HCT116 (cell line): ENCODE measurements at regions not wholly inside any gene's neighbourhood (a gene's known extent, or its start where the extent isn't known, plus 50 kb on each side); places are given as distances from the start of the nearest gene placed in this dataset.

Source experiments
- ATAC-seq: fragments of 200-7000 bp; cut with Tn5 transposase; 2 replicates; pipeline ENCODE4 v1.9.1; 2020; ENCODE audit warnings: mild to moderate bottlenecking, moderate library complexity
- BruUV-seq: library from RNA; stranded (reverse); fragments of 400-500 nt; replicated peaks from 2 replicates; lab custom pipeline; 2021; lab: Mats Ljungman, UMichigan
- CTCF ChIA-PET: fragments of 300-600 bp; sonication (Branson Sonifier 250); formaldehyde crosslinking; loops from one replicate; lab custom pipeline; 2021; ENCODE audit warnings: antibody characterized with exemption; lab: Charles Lee
- POLR2A ChIA-PET: fragments of 300-600, 350-600 bp; sonication (Branson Sonifier 250); formaldehyde crosslinking; loops from one replicate; lab custom pipeline; 2021; ENCODE audit warnings: antibody characterized with exemption; lab: Charles Lee
- RAD21 ChIA-PET, 2 experiments: fragments of 300-600 bp; sonication (Branson Sonifier 250); formaldehyde crosslinking; loops; one replicate each; lab custom pipeline; 2023; ENCODE audit warnings: low total read pairs in 2 of 2; ENCODE audit not compliant: uncharacterized antibody in 2 of 2, unreplicated experiment in 2 of 2, low non-redundant PET in 1 of 2; lab: Charles Lee
- DNase-seq: peaks from one replicate; pipeline ENCODE4 v3.0.0-alpha.2; 2010; ENCODE audit warnings: low read depth, low spot score
- H2AFZ ChIP-seq: fragments of 200-600 bp; shearing (Covaris generic), sonication (generic); 2 replicates; pipeline ENCODE4 v1.6.1; 2017; ENCODE audit warnings: low read depth, mixed run types, mixed read lengths, antibody characterized with exemption, low read length; ENCODE audit not compliant: poor library complexity, severe bottlenecking
- H3K27ac ChIP-seq: 2 replicates; pipeline ENCODE4 v1.5.1; 2012; ENCODE audit warnings: low read depth, low read length
- H3K27me3 ChIP-seq: fragments of 200-600 bp; sonication (generic); 2 replicates; pipeline ENCODE4 v1.6.1; 2016; ENCODE audit warnings: mixed run types, low read length, mixed read lengths; ENCODE audit not compliant: insufficient read depth
- H3K36me3 ChIP-seq, 2 experiments: fragments of 200-500 bp in 1 of 2; fragments of 200-600 bp in 1 of 2; sonication (Bioruptor generic) in 1 of 2; sonication (generic) in 1 of 2; 2 replicates each; pipeline versions ENCODE4 v1.5.1 to v1.6.1; 2014 to 2016; ENCODE audit warnings: low read length in 2 of 2, inconsistent platforms in 1 of 2, mixed read lengths in 1 of 2, mixed run types in 1 of 2; ENCODE audit not compliant: insufficient read depth in 2 of 2, control insufficient read depth in 1 of 2
- H3K4me1 ChIP-seq, 2 experiments: fragments of 200-600 bp in 1 of 2; sonication (generic) in 1 of 2; 2 replicates each; pipeline versions ENCODE4 v1.5.1 to v1.6.1; 2012 to 2017; ENCODE audit warnings: low read length in 2 of 2, inconsistent platforms in 1 of 2, mild to moderate bottlenecking in 1 of 2, mixed read lengths in 1 of 2, mixed run types in 1 of 2, moderate library complexity in 1 of 2; ENCODE audit not compliant: insufficient read depth in 2 of 2, control insufficient read depth in 1 of 2
- H3K4me2 ChIP-seq: fragments of 200-600 bp; sonication (generic); 2 replicates; pipeline ENCODE4 v1.6.1; 2017; ENCODE audit warnings: mixed run types, low read length, mixed read lengths
- H3K4me3 ChIP-seq, 2 experiments: fragments of 200-600 bp in 1 of 2; sonication (generic) in 1 of 2; replicated peaks in 1 of 2; 2 replicates each; pipeline ENCODE4 v1.5.1; 2011 to 2016; ENCODE audit warnings: low read length in 2 of 2, control low read depth in 1 of 2, low read depth in 1 of 2, mild to moderate bottlenecking in 1 of 2, mixed read lengths in 1 of 2, mixed run types in 1 of 2
- H3K79me2 ChIP-seq: fragments of 200-600 bp; sonication (generic); 2 replicates; pipeline ENCODE4 v1.6.1; 2017; ENCODE audit warnings: mild to moderate bottlenecking, mixed run types, low read length, moderate library complexity, mixed read lengths; ENCODE audit not compliant: insufficient read depth
- H3K9ac ChIP-seq: fragments of 200-600 bp; sonication (generic); 2 replicates; pipeline ENCODE4 v1.6.1; 2016; ENCODE audit warnings: low read length, mixed read lengths
- H3K9me2 ChIP-seq: fragments of 200-600 bp; sonication (generic), shearing (Covaris generic); 2 replicates; pipeline ENCODE4 v1.6.1; 2017; ENCODE audit warnings: mixed run types, mild to moderate bottlenecking, moderate library complexity; ENCODE audit not compliant: insufficient read depth
- H3K9me3 ChIP-seq, 2 experiments: fragments of 200-500 bp in 1 of 2; fragments of 200-600 bp in 1 of 2; sonication (Bioruptor generic) in 1 of 2; sonication (generic) in 1 of 2; 2 replicates each; pipeline ENCODE4 v1.6.1; 2014 to 2017; ENCODE audit warnings: low read length in 2 of 2, mixed read lengths in 2 of 2, inconsistent platforms in 1 of 2, low read depth in 1 of 2, mild to moderate bottlenecking in 1 of 2, mixed run types in 1 of 2, moderate library complexity in 1 of 2; ENCODE audit not compliant: control insufficient read depth in 1 of 2, insufficient read depth in 1 of 2
- H4K20me1 ChIP-seq: fragments of 200-600 bp; sonication (generic), shearing (Covaris generic); 2 replicates; pipeline ENCODE4 v1.6.1; 2017; ENCODE audit warnings: mixed run types, mild to moderate bottlenecking, moderate library complexity; ENCODE audit not compliant: insufficient read depth
- CEBPB ChIP-seq: IDR thresholded peaks from 2 replicates; pipeline ENCODE4 v1.6.1; 2012; ENCODE audit warnings: low read depth
- EGR1 ChIP-seq: IDR thresholded peaks from 2 replicates; pipeline ENCODE4 v1.6.1; 2012; ENCODE audit warnings: low read depth
- ELF1 ChIP-seq: IDR thresholded peaks from 2 replicates; pipeline ENCODE4 v1.6.1; 2012; ENCODE audit warnings: low read depth, borderline replicate concordance
- EZH2phosphoT487 ChIP-seq: fragments of 200-600 bp; IDR thresholded peaks from 2 replicates; pipeline ENCODE4 v1.6.1; 2018; ENCODE audit warnings: antibody characterized with exemption, borderline replicate concordance
- POLR2A ChIP-seq: IDR thresholded peaks from 2 replicates; pipeline ENCODE4 v1.7.0; 2011; ENCODE audit warnings: borderline replicate concordance; ENCODE audit not compliant: insufficient read depth, insufficient read length; ENCODE audit errors: extremely low read depth
- RAD21 ChIP-seq: IDR thresholded peaks from 2 replicates; pipeline ENCODE4 v1.6.1; 2012; ENCODE audit warnings: low read depth, mild to moderate bottlenecking
- SP1 ChIP-seq: IDR thresholded peaks from 2 replicates; pipeline ENCODE4 v1.6.1; 2012; ENCODE audit warnings: low read depth
- intact Hi-C: fragments of 100-400 bp; cut with micrococcal nuclease; formaldehyde crosslinking; loops from 2 replicates; pipeline ENCODE4 v1.10.0; 2022
- TF ChIP-seq, protein P1 (sequence below): IDR thresholded peaks from 2 replicates; pipeline ENCODE4 v1.6.1; 2012
- TF ChIP-seq, protein P2 (sequence below): IDR thresholded peaks from 2 replicates; pipeline ENCODE4 v1.6.1; 2011; ENCODE audit warnings: mild to moderate bottlenecking, low read length, moderate library complexity; ENCODE audit not compliant: insufficient replicate concordance; ENCODE audit errors: extremely low read depth
- TF ChIP-seq, protein P3 (sequence below): IDR thresholded peaks from 2 replicates; pipeline ENCODE4 v1.6.1; 2012; ENCODE audit warnings: low read depth

DNA sequence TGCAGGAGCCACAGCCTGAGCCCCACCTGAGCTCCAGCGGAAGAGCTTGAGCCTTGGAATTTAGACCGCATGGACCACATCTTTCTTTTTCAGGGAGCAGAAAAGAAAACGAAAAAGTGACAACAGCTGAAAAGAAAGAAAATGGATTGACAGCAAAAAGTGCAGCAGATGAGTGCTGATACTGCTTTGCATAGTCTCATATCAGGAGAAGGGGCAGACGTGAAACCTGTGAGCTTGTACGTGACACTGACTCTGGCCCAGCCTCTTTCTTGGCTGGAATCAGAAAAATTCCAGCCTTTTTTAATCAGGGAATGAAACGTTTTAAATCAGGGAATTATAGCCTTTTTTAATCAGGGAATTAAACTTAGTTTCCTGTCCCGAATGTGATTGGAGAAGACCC, 1296.5 kb downstream of the TMEM121 start:
- POLR2A ChIA-PET: no interaction called here

DNA sequence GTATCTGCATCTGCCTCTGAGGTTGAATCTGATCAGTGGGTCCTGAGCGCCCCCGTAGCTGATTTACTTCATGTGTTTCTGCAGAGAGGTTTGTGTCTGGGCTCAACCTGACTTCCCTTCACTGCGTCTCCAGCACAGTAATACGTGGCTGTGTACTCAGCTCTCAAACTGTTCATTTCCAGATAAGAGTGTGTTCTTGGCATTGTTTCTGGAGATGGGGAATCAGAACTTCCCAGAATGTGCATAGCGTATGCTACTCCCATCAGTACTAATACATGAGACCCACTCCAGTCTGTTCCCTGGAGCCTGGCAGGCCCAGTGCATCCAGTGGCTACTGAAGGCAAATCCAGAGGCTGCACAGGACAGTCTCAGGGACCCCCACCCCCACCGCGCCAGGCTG, 1297.2 kb downstream of the TMEM121 start:
- RAD21 ChIA-PET: no interaction called here

More for the DNA sequence above, 1296.5 kb downstream of the TMEM121 start:
- DNase-seq (no peak), ATAC-seq (no peak)
- Histone ChIP-seq H3K4me2 (no peak overlapping the region), H2AFZ (no peak overlapping the region), H3K9me2 (no peaks in the 10 kb centered on the region), H3K36me3 (no peaks in the 10 kb centered on the region), H3K4me3 (no peak overlapping the region), H3K27me3 (no peaks in the 10 kb centered on the region), H3K4me1 (no peaks in the 10 kb centered on the region), H3K9ac (no peak overlapping the region), H3K9me3 (peaks cover 0 to 20% of the 10 kb centered on the region in 2 experiments; a peak in 2 of 4 replicates), H3K27ac (no peak overlapping the region), H3K79me2 (no peaks in the 10 kb centered on the region), H4K20me1 (no peaks in the 10 kb centered on the region)
- intact Hi-C loops: no loop called here
- BruUV-seq: no TSS peak
- ChIA-PET CTCF (no interaction called here), RAD21 (no interaction called here)
- no peak for TF ChIP-seq EGR1
- TF ChIP-seq SP1: no peak
- TF ChIP-seq, protein P1, sequence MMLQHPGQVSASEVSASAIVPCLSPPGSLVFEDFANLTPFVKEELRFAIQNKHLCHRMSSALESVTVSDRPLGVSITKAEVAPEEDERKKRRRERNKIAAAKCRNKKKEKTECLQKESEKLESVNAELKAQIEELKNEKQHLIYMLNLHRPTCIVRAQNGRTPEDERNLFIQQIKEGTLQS: no peak

More for the DNA sequence above, 1297.2 kb downstream of the TMEM121 start:
- peaks cover 0 to 19% of the 10 kb centered on the region in 2 experiments; a peak in 2 of 4 replicates for H3K9me3 ChIP-seq
- H3K27me3 ChIP-seq: no peaks in the 10 kb centered on the region
- H3K27ac ChIP-seq: no peak overlapping the region
- BruUV-seq: no TSS peak
- no peak overlapping the region for H3K4me2 ChIP-seq
- H2AFZ ChIP-seq: no peak overlapping the region
- intact Hi-C loops: no loop called here
- CTCF ChIA-PET: no interaction called here
- H4K20me1 ChIP-seq: no peaks in the 10 kb centered on the region
- POLR2A ChIA-PET: no interaction called here
- H3K9me2 ChIP-seq: no peaks in the 10 kb centered on the region
- H3K9ac ChIP-seq: no peak overlapping the region
- H3K79me2 ChIP-seq: no peaks in the 10 kb centered on the region
- TF ChIP-seq SP1: no peak
- TF ChIP-seq CEBPB: no peak
- no peak for TF ChIP-seq EZH2phosphoT487
- no peak for TF ChIP-seq RAD21
- TF ChIP-seq, protein P2, sequence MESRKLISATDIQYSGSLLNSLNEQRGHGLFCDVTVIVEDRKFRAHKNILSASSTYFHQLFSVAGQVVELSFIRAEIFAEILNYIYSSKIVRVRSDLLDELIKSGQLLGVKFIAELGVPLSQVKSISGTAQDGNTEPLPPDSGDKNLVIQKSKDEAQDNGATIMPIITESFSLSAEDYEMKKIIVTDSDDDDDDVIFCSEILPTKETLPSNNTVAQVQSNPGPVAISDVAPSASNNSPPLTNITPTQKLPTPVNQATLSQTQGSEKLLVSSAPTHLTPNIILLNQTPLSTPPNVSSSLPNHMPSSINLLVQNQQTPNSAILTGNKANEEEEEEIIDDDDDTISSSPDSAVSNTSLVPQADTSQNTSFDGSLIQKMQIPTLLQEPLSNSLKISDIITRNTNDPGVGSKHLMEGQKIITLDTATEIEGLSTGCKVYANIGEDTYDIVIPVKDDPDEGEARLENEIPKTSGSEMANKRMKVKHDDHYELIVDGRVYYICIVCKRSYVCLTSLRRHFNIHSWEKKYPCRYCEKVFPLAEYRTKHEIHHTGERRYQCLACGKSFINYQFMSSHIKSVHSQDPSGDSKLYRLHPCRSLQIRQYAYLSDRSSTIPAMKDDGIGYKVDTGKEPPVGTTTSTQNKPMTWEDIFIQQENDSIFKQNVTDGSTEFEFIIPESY: no peak
- TF ChIP-seq EGR1: no peak
- TF ChIP-seq, protein P3, sequence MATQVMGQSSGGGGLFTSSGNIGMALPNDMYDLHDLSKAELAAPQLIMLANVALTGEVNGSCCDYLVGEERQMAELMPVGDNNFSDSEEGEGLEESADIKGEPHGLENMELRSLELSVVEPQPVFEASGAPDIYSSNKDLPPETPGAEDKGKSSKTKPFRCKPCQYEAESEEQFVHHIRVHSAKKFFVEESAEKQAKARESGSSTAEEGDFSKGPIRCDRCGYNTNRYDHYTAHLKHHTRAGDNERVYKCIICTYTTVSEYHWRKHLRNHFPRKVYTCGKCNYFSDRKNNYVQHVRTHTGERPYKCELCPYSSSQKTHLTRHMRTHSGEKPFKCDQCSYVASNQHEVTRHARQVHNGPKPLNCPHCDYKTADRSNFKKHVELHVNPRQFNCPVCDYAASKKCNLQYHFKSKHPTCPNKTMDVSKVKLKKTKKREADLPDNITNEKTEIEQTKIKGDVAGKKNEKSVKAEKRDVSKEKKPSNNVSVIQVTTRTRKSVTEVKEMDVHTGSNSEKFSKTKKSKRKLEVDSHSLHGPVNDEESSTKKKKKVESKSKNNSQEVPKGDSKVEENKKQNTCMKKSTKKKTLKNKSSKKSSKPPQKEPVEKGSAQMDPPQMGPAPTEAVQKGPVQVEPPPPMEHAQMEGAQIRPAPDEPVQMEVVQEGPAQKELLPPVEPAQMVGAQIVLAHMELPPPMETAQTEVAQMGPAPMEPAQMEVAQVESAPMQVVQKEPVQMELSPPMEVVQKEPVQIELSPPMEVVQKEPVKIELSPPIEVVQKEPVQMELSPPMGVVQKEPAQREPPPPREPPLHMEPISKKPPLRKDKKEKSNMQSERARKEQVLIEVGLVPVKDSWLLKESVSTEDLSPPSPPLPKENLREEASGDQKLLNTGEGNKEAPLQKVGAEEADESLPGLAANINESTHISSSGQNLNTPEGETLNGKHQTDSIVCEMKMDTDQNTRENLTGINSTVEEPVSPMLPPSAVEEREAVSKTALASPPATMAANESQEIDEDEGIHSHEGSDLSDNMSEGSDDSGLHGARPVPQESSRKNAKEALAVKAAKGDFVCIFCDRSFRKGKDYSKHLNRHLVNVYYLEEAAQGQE: no peak
- no peak for TF ChIP-seq POLR2A
- no peak for TF ChIP-seq ELF1
- H3K4me1 ChIP-seq: no peaks in the 10 kb centered on the region
- H3K4me3 ChIP-seq: no peak overlapping the region
- no peaks in the 10 kb centered on the region for H3K36me3 ChIP-seq
- ATAC-seq: no peak
- DNase-seq: no peak
